K562 (cell line): ENCODE measurements at regions not wholly inside any gene's neighbourhood (a gene's known extent, or its start where the extent isn't known, plus 50 kb on each side); places are given as distances from the start of the nearest gene placed in this dataset.

Source experiments
- ATAC-seq: fragments of 200-7000 bp; cut with Tn5 transposase; 3 replicates; pipeline ENCODE4 v1.9.1; 2020; ENCODE audit warnings: moderate library complexity
- BruUV-seq: library from RNA; stranded (reverse); fragments of 400-500 nt; replicated peaks from 2 replicates; lab custom pipeline; 2021; lab: Mats Ljungman, UMichigan
- CTCF ChIA-PET: fragments of 300-600 bp; formaldehyde crosslinking; extraction: SDS; loops from one replicate; lab custom pipeline; 2021; ENCODE audit warnings: low intra/inter-chr PET ratio; lab: Yijun Ruan, JAX
- POLR2A ChIA-PET: fragments of 300-600, 350-650 bp; sonication (Branson Sonifier 250); formaldehyde crosslinking; extraction: SDS; loops from one replicate; lab custom pipeline; 2021; ENCODE audit warnings: antibody characterized with exemption, inconsistent platforms; lab: Yijun Ruan, JAX
- DNase-seq, 4 experiments: peaks; one replicate each; pipeline versions ENCODE4 v3.0.0 to v3.0.0-alpha.2; 2011 to 2018; ENCODE audit warnings: low spot score in 3 of 4, mixed read lengths in 3 of 4; ENCODE audit errors: extremely low read depth in 1 of 4
- FAIRE-seq: peaks from 2 replicates; lab custom pipeline; 2011; peaks lifted over from hg19 to GRCh38; lab: Jason Lieb, UNC
- H2AFZ ChIP-seq: 2 replicates; pipeline ENCODE4 v1.6.0; 2011; ENCODE audit warnings: low read depth, low read length, control low read depth, inconsistent platforms
- H3K27ac ChIP-seq: fragments of 200-600 bp; 3 replicates; pipeline ENCODE4 v1.8.0; 2011; ENCODE audit warnings: low read depth, mild to moderate bottlenecking, control low read depth, inconsistent platforms, low read length, moderate library complexity, mixed read lengths; ENCODE audit errors: extremely low read depth
- H3K27me3 ChIP-seq, 2 experiments: fragments of 300-600 bp in 1 of 2; 2 replicates in 1 of 2; 3 replicates in 1 of 2; pipeline versions ENCODE4 v1.6.0 to v1.8.0; 2011; ENCODE audit warnings: inconsistent platforms in 2 of 2, low read length in 2 of 2, mild to moderate bottlenecking in 1 of 2, mixed read lengths in 1 of 2, moderate library complexity in 1 of 2; ENCODE audit not compliant: control insufficient read depth in 2 of 2, insufficient read depth in 2 of 2
- H3K36me3 ChIP-seq: fragments of 300-600 bp; 3 replicates; pipeline ENCODE4 v1.8.0; 2011; ENCODE audit warnings: mild to moderate bottlenecking, low read length, inconsistent platforms; ENCODE audit not compliant: control insufficient read depth, insufficient read depth
- H3K4me1 ChIP-seq, 2 experiments: fragments of 200-600 bp in 1 of 2; replicated peaks in 1 of 2; 2 replicates in 1 of 2; 3 replicates in 1 of 2; pipeline versions ENCODE4 v1.5.1 to v1.8.0; 2011; ENCODE audit warnings: inconsistent platforms in 2 of 2, low read length in 2 of 2, mild to moderate bottlenecking in 1 of 2, mixed read lengths in 1 of 2, moderate library complexity in 1 of 2; ENCODE audit not compliant: control insufficient read depth in 2 of 2, insufficient read depth in 2 of 2
- H3K4me2 ChIP-seq: 2 replicates; pipeline ENCODE4 v1.6.1; 2011; ENCODE audit warnings: low read length, control low read depth, inconsistent platforms, mixed read lengths; ENCODE audit not compliant: insufficient read depth
- H3K4me3 ChIP-seq: fragments of 200-600 bp; sonication (generic), shearing (Covaris generic); 2 replicates; pipeline ENCODE4 v1.5.1; 2016; ENCODE audit warnings: control low read depth, inconsistent platforms
- H3K79me2 ChIP-seq: fragments of 200-600 bp; 3 replicates; pipeline ENCODE4 v1.8.0; 2011; ENCODE audit warnings: low read length, inconsistent platforms; ENCODE audit not compliant: control insufficient read depth, insufficient read depth
- H3K9ac ChIP-seq, 2 experiments: 2 replicates each; pipeline versions ENCODE4 v1.6.0 to v1.6.1; 2011; ENCODE audit warnings: low read depth in 2 of 2, low read length in 2 of 2, control low read depth in 1 of 2, inconsistent platforms in 1 of 2, mild to moderate bottlenecking in 1 of 2, mixed read lengths in 1 of 2; ENCODE audit not compliant: insufficient read depth in 1 of 2
- H3K9me1 ChIP-seq: one replicate; pipeline ENCODE4 v1.6.0; 2011; ENCODE audit warnings: inconsistent platforms, mild to moderate bottlenecking, low read length, moderate library complexity; ENCODE audit not compliant: control insufficient read depth, insufficient read depth
- H3K9me3 ChIP-seq: replicated peaks from 2 replicates; pipeline ENCODE4 v1.5.1; 2011; ENCODE audit warnings: low read depth, low read length, inconsistent platforms; ENCODE audit not compliant: control insufficient read depth, insufficient read depth
- H4K20me1 ChIP-seq: replicated peaks from 2 replicates; pipeline ENCODE4 v1.6.1; 2011; ENCODE audit warnings: low read length, inconsistent platforms, mixed read lengths; ENCODE audit not compliant: control insufficient read depth, insufficient read depth
- CBFB ChIP-seq: sonication (generic); formaldehyde crosslinking; IDR thresholded peaks from 2 replicates; pipeline ENCODE4 v1.4.0; 2020; ENCODE audit warnings: mild to moderate bottlenecking, missing genetic modification reagents
- NCOR1 ChIP-seq: fragments of 450-650 bp; IDR thresholded peaks from 2 replicates; pipeline ENCODE4 v1.6.1; 2016; ENCODE audit warnings: mild to moderate bottlenecking, moderate library complexity
- NRF1 ChIP-seq, 2 experiments: fragments of 450-650 bp; IDR thresholded peaks in 1 of 2; conservative IDR thresholded peaks in 1 of 2; 2 replicates each; pipeline ENCODE4 v1.6.1; 2014; ENCODE audit warnings: mild to moderate bottlenecking in 2 of 2
- PHB2 ChIP-seq: fragments of 450-650 bp; IDR thresholded peaks from 2 replicates; pipeline ENCODE4 v1.6.1; 2017; ENCODE audit warnings: low read depth
- SFPQ ChIP-seq: fragments of 200-400 bp; formaldehyde crosslinking; IDR thresholded peaks from 2 replicates; pipeline ENCODE4 v1.6.1; 2017; ENCODE audit warnings: mild to moderate bottlenecking, low read depth, low read length, moderate library complexity
- TAL1 ChIP-seq: fragments of 450-650 bp; IDR thresholded peaks from 2 replicates; pipeline ENCODE4 v1.6.1; 2016; ENCODE audit warnings: mild to moderate bottlenecking
- TRIM24 ChIP-seq, 2 experiments: fragments of 450-650 bp; IDR thresholded peaks; 2 replicates each; pipeline ENCODE4 v1.6.1; 2016
- ZNF717 ChIP-seq: fragments of 250-450 bp; sonication (Bioruptor Pico); IDR thresholded peaks from 2 replicates; pipeline ENCODE4 v1.5.0; 2021
- WGBS: fragments of 100-300 bp; shearing (Covaris generic); methylation state at CpG from one replicate; pipeline ENCODE4 v1.1.6; 2016; ENCODE audit warnings: low coverage, mixed read lengths; ENCODE audit not compliant: insufficient coverage; ENCODE audit errors: missing lambda C conversion rate; 5-methylcytosine and 5-hydroxymethylcytosine counted together
- in situ Hi-C: fragments of 300-500 bp; cut with MboI; formaldehyde crosslinking; loops from 4 replicates; pipeline ENCODE4 v1.15.0; 2018; ENCODE audit warnings: inconsistent platforms, mixed read lengths
- intact Hi-C: fragments of 100-400 bp; cut with micrococcal nuclease; formaldehyde crosslinking; loops from 2 replicates; pipeline ENCODE4 v1.14.2; 2022

- ChIA-PET CTCF (no interaction called here), POLR2A (no interaction called here)
- Histone ChIP-seq H3K79me2 (no peaks in the 10 kb centered on the region), H2AFZ (no peak overlapping the region), H4K20me1 (no peaks in the 10 kb centered on the region), H3K4me3 (no peak overlapping the region), H3K36me3 (no peaks in the 10 kb centered on the region), H3K27ac (no peak overlapping the region), H3K9ac (no peak overlapping the region), H3K4me2 (no peak overlapping the region), H3K9me3 (no peaks in the 10 kb centered on the region), H3K9me1 (no peaks in the 10 kb centered on the region), H3K4me1 (no peaks in the 10 kb centered on the region), H3K27me3 (no peaks in the 10 kb centered on the region)
- 0% methylated on average over 2 of the region's 2 CpGs for WGBS
- BruUV-seq: no TSS peak
- no peak for TF ChIP-seq NRF1 (conservative IDR thresholded peaks at IDR 0.05 in 1 of 2, IDR thresholded peaks at IDR 0.05 in 1 of 2)
- TF ChIP-seq SFPQ: no peak
- no peak for TF ChIP-seq TAL1
- no peak for TF ChIP-seq CBFB (CRISPR knock-in tag)
- TF ChIP-seq ZNF717 (CRISPR knock-in tag): no peak
- TF ChIP-seq PHB2: no peak
- TF ChIP-seq NCOR1: no peak
- no peak for TF ChIP-seq TRIM24 (IDR thresholded peaks at IDR 0.05)
- DNase-seq: no peak
- no peak for FAIRE-seq
- intact Hi-C loops (no loop called here), in situ Hi-C loops (no loop called here)
- no peak for ATAC-seq
Measured at GRCh38 chr10:111234914-111235302, 158.1 kb downstream of the ADRA2A start.
